HFF-Myc (cell line): ENCODE measurements at regions not wholly inside any gene's neighbourhood (a gene's known extent, or its start where the extent isn't known, plus 50 kb on each side); places are given as distances from the start of the nearest gene placed in this dataset.

ENCODE experiments used
- DNase-seq: peaks from one replicate; pipeline ENCODE4 v3.0.0-alpha.2; 2011; ENCODE audit warnings: low read depth; ENCODE audit errors: extremely low read depth
- H3K4me3 ChIP-seq: replicated peaks from 2 replicates; pipeline ENCODE4 v1.5.1; 2011; ENCODE audit warnings: low read depth, mild to moderate bottlenecking, control low read depth, low read length
- TF ChIP-seq, protein P1 (sequence below): IDR thresholded peaks from 2 replicates; pipeline ENCODE4 v1.5.1; 2012; ENCODE audit warnings: mild to moderate bottlenecking, low read depth, low read length, control low read depth; ENCODE audit errors: missing control alignments

DNA sequence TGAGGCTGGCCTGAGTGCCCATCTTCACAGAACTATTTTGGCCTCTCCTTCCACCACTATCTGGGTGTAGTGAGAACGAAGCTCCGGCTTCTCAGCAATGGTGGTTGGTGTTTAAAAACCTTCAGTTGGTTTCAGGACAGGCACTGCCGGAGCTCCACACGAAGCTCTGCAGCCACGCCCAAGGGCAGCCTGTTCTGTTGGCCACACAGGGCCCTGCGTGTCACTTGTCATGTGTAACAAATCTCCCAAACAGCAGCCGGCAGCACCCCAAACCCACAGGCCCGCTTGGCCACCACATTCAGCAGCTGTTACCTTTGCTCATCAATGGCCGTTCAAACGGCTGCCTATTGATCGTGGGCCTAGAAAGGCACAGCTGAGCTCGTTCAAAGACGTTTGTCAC lies 97.5 kb downstream of the ERMARD start:
- no peak overlapping the region for H3K4me3 ChIP-seq
- TF ChIP-seq, protein P1, sequence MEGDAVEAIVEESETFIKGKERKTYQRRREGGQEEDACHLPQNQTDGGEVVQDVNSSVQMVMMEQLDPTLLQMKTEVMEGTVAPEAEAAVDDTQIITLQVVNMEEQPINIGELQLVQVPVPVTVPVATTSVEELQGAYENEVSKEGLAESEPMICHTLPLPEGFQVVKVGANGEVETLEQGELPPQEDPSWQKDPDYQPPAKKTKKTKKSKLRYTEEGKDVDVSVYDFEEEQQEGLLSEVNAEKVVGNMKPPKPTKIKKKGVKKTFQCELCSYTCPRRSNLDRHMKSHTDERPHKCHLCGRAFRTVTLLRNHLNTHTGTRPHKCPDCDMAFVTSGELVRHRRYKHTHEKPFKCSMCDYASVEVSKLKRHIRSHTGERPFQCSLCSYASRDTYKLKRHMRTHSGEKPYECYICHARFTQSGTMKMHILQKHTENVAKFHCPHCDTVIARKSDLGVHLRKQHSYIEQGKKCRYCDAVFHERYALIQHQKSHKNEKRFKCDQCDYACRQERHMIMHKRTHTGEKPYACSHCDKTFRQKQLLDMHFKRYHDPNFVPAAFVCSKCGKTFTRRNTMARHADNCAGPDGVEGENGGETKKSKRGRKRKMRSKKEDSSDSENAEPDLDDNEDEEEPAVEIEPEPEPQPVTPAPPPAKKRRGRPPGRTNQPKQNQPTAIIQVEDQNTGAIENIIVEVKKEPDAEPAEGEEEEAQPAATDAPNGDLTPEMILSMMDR = no peak
- no peak for DNase-seq

DNA sequence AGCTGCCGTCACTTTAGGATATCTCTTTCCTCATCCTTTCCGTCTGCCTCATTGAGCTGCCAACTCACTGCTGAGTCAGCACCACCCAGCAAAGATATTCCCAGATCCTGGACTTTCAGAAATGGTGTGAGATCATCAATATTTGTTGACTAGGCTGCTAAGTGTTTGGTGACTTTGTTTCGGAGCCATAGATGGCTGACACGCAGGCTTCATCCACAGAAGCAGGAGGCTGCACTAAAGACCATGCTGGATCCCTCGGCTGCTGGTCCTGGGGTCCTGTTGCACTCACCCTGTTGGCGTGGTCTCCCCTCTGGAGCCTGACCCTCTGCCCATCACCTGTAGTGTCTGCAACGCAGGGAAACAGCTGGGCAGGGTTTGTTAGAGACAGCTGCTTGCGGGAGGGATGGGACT lies 96.5 kb downstream of the ERMARD start:
- H3K4me3 ChIP-seq = no peak overlapping the region
- DNase-seq = no peak
- TF ChIP-seq, protein P1 = no peak

DNA sequence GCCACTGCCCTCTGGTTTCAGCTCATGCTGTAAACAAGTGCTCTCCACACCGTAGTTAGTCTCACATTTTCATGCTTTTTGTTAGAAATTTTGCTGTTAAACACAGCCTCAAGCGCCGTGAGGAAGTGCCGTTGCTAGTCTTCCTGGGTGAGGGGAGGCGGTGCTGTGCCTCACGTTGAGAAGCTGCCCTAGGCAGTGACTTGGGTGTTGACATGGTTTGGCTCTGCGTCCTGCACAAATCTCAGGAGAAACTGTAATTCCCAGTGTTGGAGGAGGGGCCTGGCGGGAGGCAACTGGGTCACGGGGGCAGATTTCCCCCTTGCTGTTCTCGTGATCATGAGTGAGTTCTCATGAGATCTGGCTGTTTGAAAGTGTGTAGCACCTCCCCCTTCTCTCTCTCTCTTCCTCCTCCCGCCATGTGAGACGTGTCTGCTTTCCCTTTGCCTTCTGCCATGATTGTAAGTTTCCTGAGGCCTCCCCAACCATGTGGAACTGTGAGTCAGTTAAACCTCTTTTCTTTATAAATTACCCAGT lies 95.8 kb downstream of the ERMARD start:
- DNase-seq = no peak
- TF ChIP-seq, protein P1 = no peak
- no peak overlapping the region for H3K4me3 ChIP-seq

DNA sequence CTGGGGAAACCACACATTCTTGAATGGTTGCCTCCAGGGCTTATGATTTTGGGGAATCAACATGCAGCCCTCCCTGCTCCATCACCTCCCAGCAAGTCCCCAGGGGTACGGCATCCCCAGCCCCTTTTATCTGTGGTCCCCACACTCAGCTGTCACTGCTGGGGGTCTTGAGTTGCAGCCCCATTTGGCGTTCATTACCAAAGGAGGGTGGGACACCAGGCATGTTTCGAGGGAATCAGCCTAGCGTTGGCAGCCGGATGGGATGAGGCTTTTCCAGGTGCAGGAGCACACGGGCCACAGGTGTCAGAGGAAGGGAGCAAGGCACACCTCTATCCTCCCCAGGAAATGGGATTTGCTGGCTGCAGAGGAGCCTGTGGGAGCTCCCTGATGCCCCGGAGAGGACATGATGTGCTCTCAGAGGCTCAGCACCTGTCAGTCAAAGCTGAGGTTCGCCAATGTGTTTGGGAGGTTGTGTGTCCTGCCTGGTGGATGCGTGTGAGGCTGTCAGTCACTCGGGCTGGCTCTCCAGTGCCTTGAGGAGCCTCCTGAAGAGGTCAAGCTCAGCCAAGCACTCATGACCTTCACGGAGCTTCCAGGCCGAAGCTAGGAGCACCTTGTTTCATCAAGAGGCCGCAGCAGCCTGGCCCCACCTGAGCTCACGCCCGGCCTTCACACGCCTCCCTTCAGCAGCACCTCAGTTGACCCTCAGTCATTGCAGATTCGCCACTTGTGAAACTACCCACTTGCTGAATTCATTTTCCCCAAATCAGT lies 95.0 kb downstream of the ERMARD start:
- TF ChIP-seq, protein P1 = no peak
- no peak for DNase-seq
- H3K4me3 ChIP-seq = no peak overlapping the region

DNA sequence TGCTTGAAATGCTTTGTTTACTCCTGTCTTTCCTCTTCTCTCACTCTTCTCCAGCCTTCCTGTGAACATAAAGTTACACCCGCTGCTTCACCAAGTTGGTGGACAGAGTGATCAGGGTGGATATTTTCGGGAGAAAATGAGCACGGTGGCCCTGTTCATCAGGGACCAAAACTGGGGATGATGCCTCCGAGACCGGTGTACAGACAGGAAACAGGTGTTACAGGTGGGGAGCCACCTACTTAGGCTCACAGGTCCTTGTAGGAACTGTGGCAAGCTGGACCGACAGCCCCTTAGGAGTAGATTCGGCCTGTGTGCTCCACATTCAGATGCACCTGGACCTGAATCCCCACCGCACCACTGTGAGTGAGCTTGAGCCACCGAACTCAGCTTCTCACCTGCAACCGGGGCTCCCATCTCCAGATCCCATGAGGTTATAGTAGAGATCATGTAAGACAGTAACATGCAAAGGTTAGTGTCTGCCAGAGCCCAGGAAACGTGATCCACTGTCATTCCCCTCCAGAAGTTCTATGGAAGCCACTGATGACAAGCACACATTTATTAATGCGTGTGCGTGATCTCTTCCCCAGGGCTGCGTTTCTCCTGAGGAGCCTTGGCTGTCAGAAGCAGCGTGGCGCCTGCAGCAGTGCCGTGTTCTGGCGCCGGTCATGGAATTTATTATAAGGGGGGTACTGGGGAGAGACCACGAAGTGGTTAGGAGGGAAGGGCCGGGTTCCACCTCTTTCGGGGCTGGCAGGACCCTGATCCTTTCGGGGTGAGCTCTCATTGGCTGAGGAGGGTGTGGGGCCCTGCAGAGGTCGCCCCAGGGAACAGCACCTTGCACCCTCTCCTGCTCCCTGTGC lies 94.2 kb downstream of the ERMARD start:
- H3K4me3 ChIP-seq = no peak overlapping the region
- TF ChIP-seq, protein P1 = no peak
- DNase-seq = no peak

DNA sequence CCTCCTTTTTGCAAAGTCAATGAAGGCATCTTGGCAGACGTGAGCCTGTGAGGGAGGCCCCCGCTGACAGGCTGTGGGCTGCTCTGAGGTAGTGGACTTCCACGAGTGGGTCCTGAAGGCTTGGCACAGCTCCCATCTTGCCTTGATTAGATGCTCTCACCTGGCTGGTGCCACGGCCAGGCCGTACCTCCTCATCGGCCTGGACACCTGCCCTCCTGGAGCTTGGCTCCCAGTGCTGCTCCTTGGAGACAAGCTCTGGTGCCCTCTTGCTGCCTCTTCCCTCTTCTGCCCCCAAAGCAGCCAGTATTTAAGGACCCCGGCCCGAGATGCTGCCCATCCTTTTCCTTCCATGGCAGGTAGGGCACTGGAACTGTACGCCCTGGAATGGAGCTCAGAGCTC lies 93.5 kb downstream of the ERMARD start:
- TF ChIP-seq, protein P1 = no peak
- no peak for DNase-seq
- no peak overlapping the region for H3K4me3 ChIP-seq
